ENCODE measurements at regions not wholly inside any gene's neighbourhood (a gene's known extent, or its start where the extent isn't known, plus 50 kb on each side); places are given as distances from the start of the nearest gene placed in this dataset.

DNA sequence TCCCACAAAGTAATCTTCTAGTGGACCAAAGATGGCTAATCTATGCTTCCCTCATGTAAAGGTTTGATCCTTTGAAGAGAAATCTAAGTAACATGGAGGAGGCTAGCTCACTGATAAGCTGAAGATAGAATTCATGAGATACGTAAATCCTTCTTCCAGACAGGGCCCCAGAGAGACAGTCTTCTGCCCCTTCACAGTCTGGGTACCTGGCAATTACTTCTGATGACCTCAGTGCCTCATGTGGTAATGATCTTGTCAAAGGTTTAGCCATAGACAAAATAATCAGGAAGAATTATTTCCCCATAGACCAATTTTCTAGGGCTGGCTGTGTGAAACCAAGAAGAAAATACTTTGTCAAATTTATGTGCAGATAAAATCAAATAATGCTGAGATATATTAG, 495.8 kb downstream of the METTL4 start:
- H3K27me3 ChIP-seq (ENCODE audit: insufficient read depth, poor library complexity, severe bottlenecking): no peaks in the 10 kb centered on the region
- H3K27ac ChIP-seq (replicated peaks): no peak overlapping the region
- TF ChIP-seq SPI1 (IDR thresholded peaks at IDR 0.05; ENCODE audit: borderline replicate concordance, low read depth) (no peak), GABPA (IDR thresholded peaks at IDR 0.05; ENCODE audit: low read depth) (no peak), POLR2AphosphoS5 (IDR thresholded peaks at IDR 0.05; ENCODE audit: low read depth) (no peak), CTCF (IDR thresholded peaks at IDR 0.05; ENCODE audit: insufficient read depth, low read length) (no peak)
- TF ChIP-seq, protein P1, sequence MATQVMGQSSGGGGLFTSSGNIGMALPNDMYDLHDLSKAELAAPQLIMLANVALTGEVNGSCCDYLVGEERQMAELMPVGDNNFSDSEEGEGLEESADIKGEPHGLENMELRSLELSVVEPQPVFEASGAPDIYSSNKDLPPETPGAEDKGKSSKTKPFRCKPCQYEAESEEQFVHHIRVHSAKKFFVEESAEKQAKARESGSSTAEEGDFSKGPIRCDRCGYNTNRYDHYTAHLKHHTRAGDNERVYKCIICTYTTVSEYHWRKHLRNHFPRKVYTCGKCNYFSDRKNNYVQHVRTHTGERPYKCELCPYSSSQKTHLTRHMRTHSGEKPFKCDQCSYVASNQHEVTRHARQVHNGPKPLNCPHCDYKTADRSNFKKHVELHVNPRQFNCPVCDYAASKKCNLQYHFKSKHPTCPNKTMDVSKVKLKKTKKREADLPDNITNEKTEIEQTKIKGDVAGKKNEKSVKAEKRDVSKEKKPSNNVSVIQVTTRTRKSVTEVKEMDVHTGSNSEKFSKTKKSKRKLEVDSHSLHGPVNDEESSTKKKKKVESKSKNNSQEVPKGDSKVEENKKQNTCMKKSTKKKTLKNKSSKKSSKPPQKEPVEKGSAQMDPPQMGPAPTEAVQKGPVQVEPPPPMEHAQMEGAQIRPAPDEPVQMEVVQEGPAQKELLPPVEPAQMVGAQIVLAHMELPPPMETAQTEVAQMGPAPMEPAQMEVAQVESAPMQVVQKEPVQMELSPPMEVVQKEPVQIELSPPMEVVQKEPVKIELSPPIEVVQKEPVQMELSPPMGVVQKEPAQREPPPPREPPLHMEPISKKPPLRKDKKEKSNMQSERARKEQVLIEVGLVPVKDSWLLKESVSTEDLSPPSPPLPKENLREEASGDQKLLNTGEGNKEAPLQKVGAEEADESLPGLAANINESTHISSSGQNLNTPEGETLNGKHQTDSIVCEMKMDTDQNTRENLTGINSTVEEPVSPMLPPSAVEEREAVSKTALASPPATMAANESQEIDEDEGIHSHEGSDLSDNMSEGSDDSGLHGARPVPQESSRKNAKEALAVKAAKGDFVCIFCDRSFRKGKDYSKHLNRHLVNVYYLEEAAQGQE (IDR thresholded peaks at IDR 0.05; ENCODE audit: insufficient replicate concordance, low read depth): no peak
- no peak overlapping the region for H3K4me3 ChIP-seq (replicated peaks; ENCODE audit: insufficient read depth, low read length)
- DNase-seq (ENCODE audit: low read depth in 1 of 2, low spot score in 1 of 2): no peak

GRCh38 chr18:2082676-2083075, 488.6 kb downstream of the METTL4 start:
- Histone ChIP-seq H3K4me3 (replicated peaks; ENCODE audit: insufficient read depth, low read length) (no peak overlapping the region), H3K27ac (replicated peaks) (no peak overlapping the region), H3K27me3 (ENCODE audit: insufficient read depth, poor library complexity, severe bottlenecking) (no peaks in the 10 kb centered on the region)
- TF ChIP-seq SPI1 (IDR thresholded peaks at IDR 0.05; ENCODE audit: borderline replicate concordance, low read depth) (no peak), CTCF (IDR thresholded peaks at IDR 0.05; ENCODE audit: insufficient read depth, low read length) (no peak)
- TF ChIP-seq, protein P1 (IDR thresholded peaks at IDR 0.05; ENCODE audit: insufficient replicate concordance, low read depth): no peak
- DNase-seq (ENCODE audit: low read depth in 1 of 2, low spot score in 1 of 2): no peak

DNA sequence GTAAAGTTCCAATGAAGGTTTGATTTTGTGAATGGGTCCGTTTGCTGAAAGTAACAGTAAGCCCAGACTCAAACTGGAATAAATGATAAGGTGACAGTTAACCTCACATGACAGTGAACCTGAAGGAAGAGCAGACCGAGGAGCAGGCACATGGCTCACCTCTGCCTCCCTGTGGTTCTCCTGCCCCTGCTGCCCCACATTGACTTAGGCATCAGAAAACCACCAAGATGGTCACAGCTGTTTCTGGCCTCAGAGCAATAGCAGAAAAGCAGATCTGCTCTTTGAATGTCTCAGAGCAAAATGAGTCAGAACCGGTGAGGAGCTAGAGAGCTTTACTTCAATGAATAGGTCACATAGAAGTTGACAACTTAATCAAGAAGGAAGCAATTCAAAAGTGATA, 487.6 kb downstream of the METTL4 start:
- H3K27ac ChIP-seq (replicated peaks): no peak overlapping the region
- no peak for TF ChIP-seq POLR2AphosphoS5 (IDR thresholded peaks at IDR 0.05; ENCODE audit: low read depth)
- TF ChIP-seq GABPA (IDR thresholded peaks at IDR 0.05; ENCODE audit: low read depth): no peak
- peak; percentile 46 for TF ChIP-seq CTCF (IDR thresholded peaks at IDR 0.05; ENCODE audit: insufficient read depth, low read length)
- TF ChIP-seq, protein P1 (IDR thresholded peaks at IDR 0.05; ENCODE audit: insufficient replicate concordance, low read depth): no peak
- no peaks in the 10 kb centered on the region for H3K27me3 ChIP-seq (ENCODE audit: insufficient read depth, poor library complexity, severe bottlenecking)
- H3K4me3 ChIP-seq (replicated peaks; ENCODE audit: insufficient read depth, low read length): no peak overlapping the region
- DNase-seq (ENCODE audit: low read depth in 1 of 2, low spot score in 1 of 2): peak in 1 of 2 experiments; percentile 66

Data from HL-60 (cell line).